ENCODE measurements at regions not wholly inside any gene's neighbourhood (a gene's known extent, or its start where the extent isn't known, plus 50 kb on each side); places are given as distances from the start of the nearest gene placed in this dataset.

DNA sequence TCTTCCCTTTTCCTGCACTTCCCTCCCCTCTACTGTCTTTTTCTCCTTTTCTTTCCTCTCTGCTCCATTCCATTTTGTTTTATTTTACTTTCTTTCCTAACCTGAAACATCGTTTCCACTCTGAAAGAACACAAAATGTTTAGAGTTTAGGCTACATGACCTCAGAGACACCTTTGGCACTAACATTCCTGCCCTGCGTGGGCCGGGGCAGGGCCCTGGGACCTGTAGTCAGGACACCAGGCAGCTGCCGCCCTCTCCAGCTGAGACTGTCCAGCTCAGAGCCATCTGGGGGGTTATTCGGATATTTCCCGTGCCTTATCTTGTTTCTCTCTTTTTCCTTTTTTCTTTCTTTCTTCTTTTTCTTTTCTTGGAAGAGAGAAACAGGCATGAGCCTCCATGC, 58.3 kb upstream of the ERCC6L2 start:
- intact Hi-C loops (cut with DNase I; ENCODE audit: low total_unique reads): no loop called here
- Histone ChIP-seq H3K4me1 (peaks cover 0 to 5% (median 2%) of the 10 kb centered on the region in 4 donors), H3K27ac (no peak overlapping the region), H3K27me3 (no peaks in the 10 kb centered on the region), H3K9me3 (no peaks in the 10 kb centered on the region), H3K36me3 (peaks cover 0 to 23% (median 7%) of the 10 kb centered on the region in 4 donors), H3K4me3 (no peak overlapping the region)
- DNase-seq: no peak
- no peak for TF ChIP-seq EP300 (IDR thresholded peaks at IDR 0.05)
- TF ChIP-seq, protein P1, sequence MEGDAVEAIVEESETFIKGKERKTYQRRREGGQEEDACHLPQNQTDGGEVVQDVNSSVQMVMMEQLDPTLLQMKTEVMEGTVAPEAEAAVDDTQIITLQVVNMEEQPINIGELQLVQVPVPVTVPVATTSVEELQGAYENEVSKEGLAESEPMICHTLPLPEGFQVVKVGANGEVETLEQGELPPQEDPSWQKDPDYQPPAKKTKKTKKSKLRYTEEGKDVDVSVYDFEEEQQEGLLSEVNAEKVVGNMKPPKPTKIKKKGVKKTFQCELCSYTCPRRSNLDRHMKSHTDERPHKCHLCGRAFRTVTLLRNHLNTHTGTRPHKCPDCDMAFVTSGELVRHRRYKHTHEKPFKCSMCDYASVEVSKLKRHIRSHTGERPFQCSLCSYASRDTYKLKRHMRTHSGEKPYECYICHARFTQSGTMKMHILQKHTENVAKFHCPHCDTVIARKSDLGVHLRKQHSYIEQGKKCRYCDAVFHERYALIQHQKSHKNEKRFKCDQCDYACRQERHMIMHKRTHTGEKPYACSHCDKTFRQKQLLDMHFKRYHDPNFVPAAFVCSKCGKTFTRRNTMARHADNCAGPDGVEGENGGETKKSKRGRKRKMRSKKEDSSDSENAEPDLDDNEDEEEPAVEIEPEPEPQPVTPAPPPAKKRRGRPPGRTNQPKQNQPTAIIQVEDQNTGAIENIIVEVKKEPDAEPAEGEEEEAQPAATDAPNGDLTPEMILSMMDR (IDR thresholded peaks at IDR 0.05): no peak
- TF ChIP-seq POLR2A (IDR thresholded peaks at IDR 0.05): no peak
- TF ChIP-seq POLR2AphosphoS5 (IDR thresholded peaks at IDR 0.05): no peak
- WGBS, 5 donors: 77 to 92% (median 90%) methylated on average over 6 of the region's 6 CpGs

DNA sequence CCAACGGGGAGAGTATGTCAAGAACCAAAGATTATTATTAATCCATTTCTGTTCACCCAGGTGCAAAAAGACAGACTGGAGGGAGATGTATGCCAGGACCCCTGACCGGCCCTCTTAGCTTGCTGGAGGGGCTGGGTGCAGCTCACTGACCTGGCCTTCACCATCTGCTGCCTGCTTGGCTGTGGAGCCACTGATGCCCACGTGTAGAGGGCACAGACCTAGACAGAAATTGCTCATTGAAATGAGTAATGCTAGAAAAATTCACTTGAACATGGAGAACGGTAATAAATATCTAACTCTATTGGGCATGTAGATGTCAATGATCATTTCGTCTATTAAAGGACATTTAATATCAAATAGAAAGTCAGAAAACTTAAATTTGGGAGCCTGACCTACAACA, 58.8 kb upstream of the ERCC6L2 start:
- Histone ChIP-seq H3K4me3 (no peak overlapping the region), H3K27ac (no peak overlapping the region), H3K4me1 (peaks cover 0 to under 1% (median 0%) of the 10 kb centered on the region in 4 donors), H3K27me3 (no peaks in the 10 kb centered on the region), H3K9me3 (no peaks in the 10 kb centered on the region), H3K36me3 (peaks cover 0 to 27% (median 7%) of the 10 kb centered on the region in 4 donors)
- 86 to 93% (median 91%) methylated on average over 5 of the region's 5 CpGs for WGBS, 5 donors
- intact Hi-C loops (cut with DNase I; ENCODE audit: low total_unique reads): no loop called here
- DNase-seq: no peak
- TF ChIP-seq POLR2A (IDR thresholded peaks at IDR 0.05) (no peak), POLR2AphosphoS5 (IDR thresholded peaks at IDR 0.05) (no peak)

DNA sequence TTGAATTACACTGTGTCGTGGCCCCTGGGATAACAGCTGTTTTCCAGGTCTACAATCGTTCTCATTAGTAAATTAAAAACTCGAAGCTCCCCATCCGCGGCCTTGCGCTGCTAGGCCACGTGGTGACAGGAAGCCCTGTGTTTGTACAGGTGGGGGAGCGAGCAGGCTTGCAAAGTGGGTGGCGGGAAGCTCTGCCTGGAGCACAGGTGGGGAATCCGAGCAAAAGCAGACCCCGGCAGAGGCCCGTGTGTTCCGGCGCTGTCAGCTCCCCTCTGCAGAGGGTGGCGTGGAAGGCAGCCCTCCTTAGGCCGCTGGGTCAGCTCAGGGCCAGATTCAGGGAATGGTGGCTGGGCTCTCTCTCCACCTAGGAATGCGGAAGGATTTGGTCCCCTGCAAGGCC, 59.5 kb upstream of the ERCC6L2 start:
- no peak overlapping the region for H3K4me3 ChIP-seq
- DNase-seq: no peak
- H3K9me3 ChIP-seq: no peaks in the 10 kb centered on the region
- no peaks in the 10 kb centered on the region for H3K4me1 ChIP-seq
- WGBS, 5 donors: 86 to 94% (median 89%) methylated on average over 9 to 17 of the region's 17 CpGs
- TF ChIP-seq POLR2AphosphoS5 (IDR thresholded peaks at IDR 0.05) (no peak), EP300 (IDR thresholded peaks at IDR 0.05) (no peak), POLR2A (IDR thresholded peaks at IDR 0.05) (no peak)
- TF ChIP-seq, protein P1 (IDR thresholded peaks at IDR 0.05): no peak
- H3K36me3 ChIP-seq: peaks cover 0 to 27% (median 7%) of the 10 kb centered on the region in 4 donors
- no peak overlapping the region for H3K27ac ChIP-seq
- intact Hi-C loops (cut with DNase I; ENCODE audit: low total_unique reads): no loop called here
- H3K27me3 ChIP-seq: no peaks in the 10 kb centered on the region

DNA sequence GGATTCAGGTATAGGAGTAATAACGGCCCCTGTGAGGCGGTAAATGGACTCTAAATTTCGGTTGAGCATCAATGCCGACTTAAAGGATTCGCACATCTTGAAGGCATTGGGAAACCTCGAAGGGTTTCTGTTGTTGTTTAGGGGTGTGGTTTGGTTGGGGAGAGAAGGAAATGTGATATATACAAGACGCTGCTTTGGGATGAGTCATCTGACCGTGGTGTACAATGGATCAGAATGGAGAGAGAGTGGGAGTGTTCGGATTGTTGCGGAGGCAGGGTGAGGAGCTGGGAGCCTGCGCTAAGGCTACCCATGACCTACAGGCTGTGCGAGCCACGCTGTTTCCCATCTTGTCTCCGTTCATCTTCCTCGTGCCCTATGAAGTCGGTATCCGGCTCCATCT, 60.4 kb upstream of the ERCC6L2 start:
- H3K27ac ChIP-seq: no peak overlapping the region
- 82 to 93% (median 89%) methylated on average over 17 of the region's 17 CpGs for WGBS, 5 donors
- no peak for DNase-seq
- H3K36me3 ChIP-seq: peaks cover 0 to 27% (median 7%) of the 10 kb centered on the region in 4 donors
- no peaks in the 10 kb centered on the region for H3K4me1 ChIP-seq
- no peak overlapping the region for H3K4me3 ChIP-seq
- H3K9me3 ChIP-seq: no peaks in the 10 kb centered on the region
- no peak for TF ChIP-seq POLR2A (IDR thresholded peaks at IDR 0.05)
- TF ChIP-seq, protein P1 (IDR thresholded peaks at IDR 0.05): no peak
- no peak for TF ChIP-seq POLR2AphosphoS5 (IDR thresholded peaks at IDR 0.05)
- no peak for TF ChIP-seq EP300 (IDR thresholded peaks at IDR 0.05)
- intact Hi-C loops (cut with DNase I; ENCODE audit: low total_unique reads): no loop called here
- no peaks in the 10 kb centered on the region for H3K27me3 ChIP-seq

DNA sequence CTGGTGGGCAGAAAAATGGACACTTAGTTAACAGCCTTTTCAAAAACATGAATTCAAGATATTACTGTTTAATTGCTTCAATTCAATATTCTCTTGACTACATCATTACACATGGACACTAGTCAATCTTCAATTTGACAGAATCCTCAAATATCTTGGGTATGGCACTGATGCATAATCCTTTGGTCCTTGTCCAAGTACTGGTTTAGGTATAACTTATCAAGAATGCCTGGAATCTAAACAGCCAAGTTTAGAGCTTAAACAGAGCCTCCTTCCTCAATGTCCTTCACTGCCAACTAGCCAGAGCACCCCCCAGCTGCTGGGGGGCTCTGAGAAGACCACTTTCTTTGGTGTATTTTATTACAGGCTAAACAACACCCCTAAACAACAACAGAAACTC, 61.6 kb upstream of the ERCC6L2 start:
- TF ChIP-seq POLR2AphosphoS5 (IDR thresholded peaks at IDR 0.05): no peak
- TF ChIP-seq EP300 (IDR thresholded peaks at IDR 0.05): no peak
- no peak for TF ChIP-seq POLR2A (IDR thresholded peaks at IDR 0.05)
- TF ChIP-seq, protein P1 (IDR thresholded peaks at IDR 0.05): no peak
- peaks cover 0 to 23% (median 5%) of the 10 kb centered on the region in 4 donors for H3K36me3 ChIP-seq
- no peaks in the 10 kb centered on the region for H3K9me3 ChIP-seq
- DNase-seq: no peak
- intact Hi-C loops (cut with DNase I; ENCODE audit: low total_unique reads): no loop called here
- no peak overlapping the region for H3K4me3 ChIP-seq
- H3K27me3 ChIP-seq: no peaks in the 10 kb centered on the region
- no peak overlapping the region for H3K27ac ChIP-seq
- H3K4me1 ChIP-seq: peaks cover 0 to 6% (median 0%) of the 10 kb centered on the region in 4 donors
